GM19455 (cell line): ENCODE measurements at regions not wholly inside any gene's neighbourhood (a gene's known extent, or its start where the extent isn't known, plus 50 kb on each side); places are given as distances from the start of the nearest gene placed in this dataset.
"Not testable (repeated sequence)": the region's sequence is repeated elsewhere in the genome, so short reads cannot be mapped to it uniquely, and the experiment has no call there.

Source experiments
- ATAC-seq: cut with Tn5 transposase; IDR thresholded peaks from one replicate; pipeline ENCODE4 v1.9.1; 2021; ENCODE audit not compliant: unreplicated experiment

DNA sequence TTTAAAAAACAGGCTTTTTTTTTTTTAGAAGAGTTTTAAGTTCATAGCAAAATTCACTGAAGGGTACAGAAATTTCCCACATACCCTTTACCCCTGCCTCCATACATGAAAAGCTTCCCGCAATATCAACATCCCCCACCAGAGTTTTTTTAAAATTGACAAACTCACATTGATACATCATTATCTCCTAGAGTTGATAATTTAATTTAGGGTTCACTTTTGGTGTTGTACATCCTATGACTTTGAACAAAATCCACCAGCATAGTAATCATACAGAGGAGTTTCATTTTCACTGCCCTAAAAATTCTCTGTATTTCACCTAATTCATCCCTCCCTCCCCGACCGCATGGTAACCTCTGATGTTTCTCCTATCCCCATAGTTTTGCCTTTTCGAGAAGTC, 53.6 kb upstream of the KCNK2 start:
- ATAC-seq = no peak

DNA sequence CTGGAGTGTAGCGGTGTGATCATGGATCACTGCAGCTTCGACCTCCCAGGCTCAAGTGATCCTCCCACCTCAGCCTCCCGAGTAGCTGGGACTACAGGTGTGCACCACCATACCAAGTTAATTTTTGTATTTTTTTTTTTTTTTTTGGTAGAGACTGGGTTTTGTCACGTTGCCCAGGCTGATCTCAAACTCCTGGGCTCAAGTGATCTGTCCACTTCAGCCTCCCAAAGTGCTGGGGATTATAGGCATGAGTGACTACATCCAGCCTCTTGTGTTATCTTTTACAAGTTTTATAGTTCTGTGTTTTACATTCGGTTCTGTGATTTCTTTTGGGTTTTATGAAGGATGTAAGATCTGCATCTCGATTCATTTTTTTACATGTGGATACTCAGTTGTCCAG, 52.0 kb upstream of the KCNK2 start:
- not testable (repeated sequence) for ATAC-seq

DNA sequence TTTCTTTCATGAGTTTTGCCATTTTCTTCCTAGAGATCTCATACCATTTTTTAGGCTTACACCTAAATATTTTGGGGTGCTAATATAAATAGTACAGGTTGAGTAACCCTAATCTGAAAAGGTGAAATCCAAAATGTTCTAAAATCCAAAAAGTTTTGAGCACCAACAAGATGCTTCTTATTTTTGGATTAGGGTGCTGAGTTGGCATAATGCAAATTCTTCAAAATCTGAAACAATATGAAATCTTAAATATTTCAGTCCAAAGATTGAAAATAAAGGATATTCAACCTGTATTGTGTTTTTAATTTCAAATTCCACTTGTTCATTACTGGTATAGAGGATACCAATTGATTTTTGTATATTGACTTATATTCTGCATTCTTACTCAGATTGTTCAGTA, 51.1 kb upstream of the KCNK2 start:
- ATAC-seq = no peak
